HPDE6-E6E7 (cell line): ENCODE measurements at regions not wholly inside any gene's neighbourhood (a gene's known extent, or its start where the extent isn't known, plus 50 kb on each side); places are given as distances from the start of the nearest gene placed in this dataset.
"Not testable (repeated sequence)": the region's sequence is repeated elsewhere in the genome, so short reads cannot be mapped to it uniquely, and the experiment has no call there.

Experiments
- DNase-seq: peaks from one replicate; pipeline ENCODE4 v3.0.0; 2011; ENCODE audit warnings: missing footprints; ENCODE audit errors: extremely low spot score

DNA sequence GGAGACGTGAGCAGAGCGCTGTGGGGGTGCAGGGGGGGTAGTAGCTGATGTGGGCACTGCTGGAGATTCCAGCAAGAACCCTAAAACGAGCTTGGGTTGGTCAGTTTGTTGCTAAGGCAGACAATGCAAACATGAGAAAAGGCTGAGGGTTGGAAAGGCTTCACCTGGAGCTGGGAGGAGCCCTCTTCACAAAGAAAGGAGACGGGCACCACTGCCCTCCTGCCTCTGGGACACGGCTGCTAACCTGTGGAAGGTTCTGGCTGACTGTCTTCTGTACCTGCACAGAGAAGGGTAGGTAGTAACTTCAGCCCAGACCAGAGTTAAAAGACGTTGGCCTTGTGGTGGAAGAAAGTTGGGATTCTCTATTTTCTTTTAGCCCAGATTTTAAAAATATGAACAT, 108.7 kb downstream of the SUCLA2 start:
- no peak for DNase-seq

DNA sequence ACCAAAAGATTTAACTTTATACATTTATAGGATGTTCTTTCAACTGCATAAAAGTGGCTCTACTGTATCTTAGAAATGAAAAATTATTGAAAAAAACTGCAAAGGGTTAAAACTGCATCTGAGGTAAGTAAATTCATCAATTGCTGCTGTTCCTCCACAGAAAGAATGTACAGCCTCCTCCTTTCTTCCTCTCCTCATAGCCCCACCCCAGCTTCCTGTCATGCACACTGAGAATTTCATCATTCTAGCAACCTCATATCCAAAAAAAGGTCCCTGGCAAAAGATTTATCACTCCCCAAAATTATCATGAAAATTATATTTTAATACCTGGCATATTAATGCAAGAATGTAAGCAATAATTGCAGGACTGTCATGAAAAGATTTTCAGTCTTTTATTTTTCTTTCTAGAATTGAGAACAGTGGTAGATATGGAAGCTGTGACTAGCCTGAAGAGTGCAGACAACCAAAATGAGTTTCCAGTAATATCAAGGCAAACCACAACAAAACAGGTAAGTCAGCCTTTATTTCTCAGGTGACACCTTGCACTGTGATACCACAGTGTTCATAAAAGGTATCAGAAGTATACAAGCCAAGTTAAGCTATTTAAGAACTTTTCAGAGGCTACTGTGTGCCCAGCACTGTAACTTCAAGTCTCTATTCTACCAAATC, 110.8 kb downstream of the SUCLA2 start:
- no peak for DNase-seq

DNA sequence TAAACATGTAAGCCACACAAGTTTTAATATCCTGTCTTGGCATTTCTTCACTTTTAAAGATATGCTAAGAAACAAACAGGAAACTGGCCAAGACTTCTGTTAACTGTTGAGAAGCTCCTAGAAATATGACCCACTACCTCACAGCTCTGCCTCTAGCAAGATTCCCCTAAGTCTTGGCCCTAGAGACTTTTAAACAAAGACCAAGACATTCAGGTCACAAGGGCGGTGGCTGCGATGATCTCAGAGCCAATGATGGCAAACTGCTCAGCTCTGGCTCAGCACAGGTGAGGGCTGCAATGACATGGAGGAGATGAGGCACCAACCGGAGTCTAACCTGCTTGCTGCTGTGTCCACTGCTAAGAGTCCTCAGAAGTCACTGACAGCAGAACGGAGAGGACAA, 114.8 kb downstream of the SUCLA2 start:
- no peak for DNase-seq

DNA sequence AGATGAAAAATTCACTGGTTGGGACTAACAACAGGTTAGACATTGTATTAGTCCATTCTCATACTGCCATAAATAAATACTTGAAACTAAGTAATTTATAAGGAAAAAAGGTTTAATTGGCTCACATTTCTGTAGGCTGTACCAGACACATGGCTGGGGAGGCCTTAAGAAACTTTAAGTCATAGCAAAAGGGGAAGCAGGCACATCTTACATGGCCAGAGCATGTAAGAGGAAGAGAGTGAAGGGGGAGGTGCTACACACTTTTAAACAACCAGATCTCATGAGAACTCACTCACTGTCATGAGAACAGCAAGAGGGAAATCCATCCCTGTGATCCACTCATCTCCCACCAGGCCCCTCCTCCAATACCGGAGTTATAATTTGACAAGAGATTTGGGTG, 125.9 kb downstream of the SUCLA2 start:
- DNase-seq: no peak

DNA sequence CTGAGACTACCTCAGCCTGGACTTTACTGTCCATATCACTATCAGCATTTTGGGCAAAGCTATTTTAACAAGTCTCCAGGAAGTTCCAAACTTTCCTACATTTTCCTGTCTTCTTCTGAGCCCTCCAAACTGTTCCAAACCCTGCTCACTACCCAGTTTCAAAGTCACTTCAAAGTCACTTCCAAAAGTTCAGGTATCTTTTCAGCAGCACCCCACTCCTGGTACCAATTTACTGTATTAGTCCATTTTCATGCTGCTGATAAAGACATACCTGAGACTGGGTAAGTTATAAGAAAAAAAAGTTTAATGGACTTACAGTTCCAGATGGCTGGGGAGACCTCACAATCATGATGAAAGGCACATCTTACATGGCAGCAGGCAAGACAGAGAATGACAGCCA, 127.1 kb downstream of the SUCLA2 start:
- DNase-seq: not testable (repeated sequence)

DNA sequence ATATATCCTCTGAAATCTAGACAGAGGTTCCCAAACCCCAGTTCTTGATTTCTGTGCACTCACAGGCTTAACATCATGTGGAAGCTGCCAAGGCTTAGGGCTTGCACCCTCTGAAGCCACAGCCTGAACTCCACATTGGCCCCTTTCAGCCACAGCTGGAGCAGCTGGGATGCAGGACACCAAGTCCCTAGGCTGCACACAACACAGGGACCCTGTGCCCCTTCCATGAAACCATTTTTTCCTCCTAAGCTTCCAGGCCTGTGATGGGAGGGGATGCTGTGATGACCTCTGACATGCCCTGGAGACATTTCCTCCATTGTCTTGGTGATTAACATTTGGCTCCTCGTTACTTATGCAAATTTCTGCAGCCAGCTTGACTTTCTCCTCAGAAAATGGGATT, 127.8 kb downstream of the SUCLA2 start:
- DNase-seq: not testable (repeated sequence)

DNA sequence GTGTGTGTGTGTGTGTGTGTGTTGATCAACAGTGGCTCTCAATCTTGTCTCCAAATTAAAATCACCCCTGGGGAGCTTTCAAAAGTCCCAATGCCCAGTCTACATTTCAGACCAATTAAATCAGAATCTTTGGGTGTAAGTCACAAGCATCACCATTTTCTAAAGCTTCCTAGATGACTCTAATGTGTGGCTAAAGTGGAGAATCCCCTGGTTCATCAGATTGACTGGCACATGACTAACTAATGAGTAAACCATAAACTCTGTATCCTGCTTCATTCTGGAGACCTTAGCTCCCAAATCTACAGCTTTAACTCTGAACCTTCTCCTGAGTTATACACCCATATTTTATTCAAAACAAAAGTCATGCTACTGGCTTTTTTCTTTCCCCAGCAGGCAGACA, 131.3 kb downstream of the SUCLA2 start:
- no peak for DNase-seq

DNA sequence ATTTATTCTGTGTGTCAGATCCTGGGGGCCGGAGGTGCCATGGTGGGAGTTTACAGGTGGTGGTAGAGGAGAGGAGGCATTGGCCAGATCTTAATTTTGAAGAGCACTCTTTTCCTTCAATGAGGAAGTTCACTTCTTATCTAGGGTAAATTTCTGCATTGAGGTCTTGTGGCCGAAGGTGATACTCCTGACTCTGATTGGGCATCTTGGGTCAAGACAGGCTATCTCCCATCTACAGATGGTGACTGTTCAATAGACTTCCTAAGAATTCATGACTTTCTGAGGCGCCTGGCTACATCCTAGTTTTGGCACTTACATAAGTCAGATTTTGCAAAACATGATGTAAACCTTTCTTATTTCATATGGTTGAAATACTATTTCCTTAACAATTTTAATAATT, 135.2 kb downstream of the SUCLA2 start:
- no peak for DNase-seq

DNA sequence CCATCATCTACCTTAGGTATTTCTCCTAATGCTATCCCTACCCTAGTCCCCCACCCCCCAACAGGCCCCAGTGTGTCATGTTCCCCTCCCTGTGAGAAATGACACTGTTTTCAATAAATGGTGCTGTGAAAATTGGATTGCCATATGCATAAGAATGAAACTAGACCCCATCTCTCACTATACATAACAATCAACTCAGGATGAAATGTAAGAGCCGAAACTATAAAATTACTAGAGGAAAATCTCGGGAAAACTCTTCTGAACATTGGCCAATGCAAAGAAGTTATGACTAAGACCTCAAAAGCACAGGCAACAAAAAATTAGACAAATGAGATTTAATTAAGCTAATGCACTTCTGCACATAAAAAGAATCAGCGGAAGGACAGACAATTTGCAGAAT, 138.2 kb downstream of the SUCLA2 start:
- no peak for DNase-seq

DNA sequence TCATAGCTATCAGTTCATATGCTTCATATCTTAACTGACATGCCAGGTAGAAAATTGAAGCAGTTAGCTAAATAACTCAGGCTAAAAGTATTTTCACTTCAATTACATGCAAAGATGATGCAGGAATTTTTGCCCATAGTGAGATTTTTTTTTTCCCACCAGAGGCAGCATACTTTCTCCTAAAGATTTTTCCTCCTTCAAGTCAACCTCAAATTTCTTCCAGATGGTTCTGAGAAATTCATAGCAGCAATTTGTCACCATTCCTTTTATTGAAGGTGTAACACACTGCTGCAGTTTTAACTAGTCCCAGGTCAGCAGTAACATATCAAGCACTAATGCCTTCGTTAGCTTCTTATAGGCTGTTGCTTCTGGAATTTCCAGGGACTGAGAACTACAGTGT, 141.9 kb downstream of the SUCLA2 start:
- no peak for DNase-seq

DNA sequence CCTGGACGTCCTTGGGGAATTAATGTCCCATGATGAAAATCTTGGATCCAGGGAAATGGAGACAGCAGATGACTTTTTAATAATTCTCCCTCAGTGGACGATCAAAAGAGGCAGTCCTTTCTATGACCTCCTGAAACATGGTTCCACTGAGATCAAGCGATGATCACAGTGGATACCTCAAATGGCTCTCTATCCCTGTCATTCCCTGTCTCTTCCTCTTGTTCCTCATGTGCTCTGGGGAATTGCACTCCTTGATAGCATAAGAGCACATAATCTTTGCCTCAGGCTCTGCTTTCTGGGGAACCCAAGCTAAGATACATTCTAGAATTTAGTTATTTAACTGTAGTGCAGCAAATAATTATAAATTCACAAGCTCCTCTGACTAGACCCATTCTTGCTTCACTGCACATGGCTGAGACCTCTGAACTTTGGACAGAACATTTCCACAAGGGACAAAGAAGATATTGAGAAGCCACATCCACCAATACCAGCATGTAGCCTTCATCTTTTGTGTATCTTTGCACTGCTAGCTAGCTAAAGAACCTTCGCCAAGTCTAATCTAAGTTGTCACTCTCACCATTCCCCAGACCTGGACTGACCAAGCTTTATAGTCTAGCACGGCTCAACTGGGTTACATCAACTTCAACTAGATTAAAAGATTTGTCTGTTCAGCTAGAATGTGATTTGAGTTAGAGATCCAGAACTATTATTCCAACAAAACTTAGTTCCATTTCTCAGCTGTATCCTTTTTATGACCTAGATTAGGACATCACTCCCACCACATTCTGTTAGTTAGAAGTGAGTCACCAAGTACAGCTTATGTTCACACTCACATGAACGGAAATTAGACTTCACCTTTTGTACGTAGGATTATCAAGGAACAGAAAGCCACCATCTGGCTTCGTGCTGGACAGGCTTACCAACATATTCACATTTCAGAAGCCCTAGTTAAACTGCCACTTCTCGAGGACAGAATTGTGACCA, 142.7 kb downstream of the SUCLA2 start:
- DNase-seq: no peak

DNA sequence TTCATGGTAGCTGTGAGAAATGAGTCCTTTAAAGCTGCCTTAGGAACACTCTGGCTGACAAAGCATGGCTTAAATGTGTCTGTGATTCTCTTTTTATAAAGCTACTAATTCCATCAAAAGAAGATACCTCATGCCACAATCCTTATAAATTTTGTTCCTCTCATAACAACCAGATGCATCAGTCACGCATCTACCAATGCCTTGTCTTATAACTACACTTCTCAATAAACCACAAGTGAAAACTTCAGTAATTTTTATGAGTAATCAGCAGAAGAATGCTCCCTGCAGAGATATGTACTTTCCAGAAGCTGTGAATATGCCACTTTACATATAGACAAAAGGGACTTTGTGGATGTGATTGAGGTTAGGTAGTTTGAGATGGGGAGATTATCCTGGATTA, 147.8 kb downstream of the SUCLA2 start:
- DNase-seq: no peak

DNA sequence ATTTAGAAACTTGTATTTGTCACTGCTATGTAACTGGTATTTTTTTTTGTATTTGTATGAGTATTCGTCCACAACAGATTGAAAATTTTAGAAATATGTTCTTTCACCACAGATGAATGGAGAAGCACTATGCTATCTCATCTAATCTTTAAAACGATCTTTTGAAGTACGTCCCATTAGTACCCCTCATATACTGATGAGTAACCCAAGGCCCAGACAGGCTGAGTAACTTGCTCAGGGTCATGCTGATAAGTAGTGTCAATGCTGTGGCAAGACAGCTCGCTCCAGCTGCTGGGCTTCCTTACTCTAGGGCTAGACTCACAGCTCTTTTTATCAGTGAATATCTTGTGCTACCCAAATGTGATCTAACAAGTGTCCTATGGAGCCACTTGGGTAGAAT, 154.2 kb downstream of the SUCLA2 start:
- DNase-seq: no peak

DNA sequence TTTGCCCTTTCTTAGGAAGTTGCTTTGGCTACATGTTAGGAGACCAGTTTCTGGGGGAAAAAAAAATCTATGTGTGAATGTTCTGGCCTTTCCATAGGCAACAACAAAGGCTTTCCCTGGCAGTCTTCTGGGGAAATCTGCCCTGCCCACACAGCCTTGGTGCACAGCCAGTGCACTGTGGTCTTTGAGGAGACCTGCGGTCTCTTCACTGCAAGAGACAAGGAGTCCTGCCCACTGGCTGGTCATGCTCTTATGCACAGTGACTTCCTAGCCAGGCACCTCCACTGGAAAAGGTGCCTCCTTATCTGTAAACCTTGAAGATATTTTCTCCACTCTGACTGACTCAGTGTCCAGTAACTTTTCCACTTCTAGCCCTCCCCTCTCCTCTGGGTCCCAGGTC, 155.1 kb downstream of the SUCLA2 start:
- no peak for DNase-seq

DNA sequence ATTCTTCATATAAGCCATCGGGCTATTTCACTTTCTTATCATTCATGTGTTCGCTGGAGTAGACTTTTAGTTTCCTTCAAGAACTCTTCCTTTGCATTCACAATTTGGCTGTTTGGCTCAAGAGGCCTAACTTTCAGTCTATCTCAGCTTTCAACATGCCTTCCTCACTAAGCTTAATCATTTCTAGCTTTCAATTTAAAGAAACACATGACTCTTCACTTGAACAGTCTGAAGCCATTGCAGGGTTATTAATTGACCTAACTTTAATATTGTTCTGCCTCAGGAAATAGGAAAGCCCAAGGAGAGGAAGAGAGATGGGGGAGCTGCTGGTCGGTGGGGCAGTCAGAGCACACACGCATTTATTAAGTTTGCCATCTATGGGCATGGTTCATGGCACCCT, 158.1 kb downstream of the SUCLA2 start:
- no peak for DNase-seq

DNA sequence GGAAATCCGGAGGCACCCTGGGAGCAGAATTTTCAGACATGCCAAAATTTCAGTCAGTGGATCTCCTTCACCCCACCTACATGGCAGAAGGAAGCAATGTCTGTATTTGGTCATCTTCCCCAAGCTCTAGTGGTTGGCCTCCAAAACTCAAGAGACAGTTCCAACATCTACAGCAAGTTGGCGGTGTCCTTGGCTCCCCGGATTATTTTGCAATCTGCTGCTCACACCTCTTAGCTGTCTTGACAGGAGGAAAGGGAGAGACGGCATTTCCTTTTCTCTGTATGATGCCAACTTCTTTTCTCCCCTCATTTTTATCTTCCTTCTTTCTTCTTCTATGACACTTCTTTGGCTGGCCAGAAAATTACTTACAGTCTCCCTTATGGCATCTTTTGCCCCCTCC, 159.9 kb downstream of the SUCLA2 start:
- no peak for DNase-seq

DNA sequence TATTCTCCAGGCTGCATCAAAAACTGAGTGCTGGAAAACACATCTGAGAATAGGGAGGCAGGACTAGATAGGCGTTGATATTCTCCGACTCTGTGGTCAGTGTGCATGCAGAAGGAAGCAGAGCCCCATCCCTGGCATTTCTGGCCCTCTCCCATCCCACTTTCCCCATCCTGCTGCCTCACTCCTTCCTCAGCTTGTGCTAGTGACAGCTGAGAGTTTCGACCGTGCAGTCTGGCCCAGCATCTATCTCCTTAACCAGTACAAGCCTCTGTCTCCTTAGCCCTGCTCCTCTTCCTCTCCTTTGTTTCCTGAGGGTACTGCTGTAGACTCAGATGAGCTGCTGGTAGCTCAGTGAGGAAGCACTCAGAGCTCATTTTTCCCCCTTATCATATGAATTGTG, 163.2 kb downstream of the SUCLA2 start:
- DNase-seq: no peak

DNA sequence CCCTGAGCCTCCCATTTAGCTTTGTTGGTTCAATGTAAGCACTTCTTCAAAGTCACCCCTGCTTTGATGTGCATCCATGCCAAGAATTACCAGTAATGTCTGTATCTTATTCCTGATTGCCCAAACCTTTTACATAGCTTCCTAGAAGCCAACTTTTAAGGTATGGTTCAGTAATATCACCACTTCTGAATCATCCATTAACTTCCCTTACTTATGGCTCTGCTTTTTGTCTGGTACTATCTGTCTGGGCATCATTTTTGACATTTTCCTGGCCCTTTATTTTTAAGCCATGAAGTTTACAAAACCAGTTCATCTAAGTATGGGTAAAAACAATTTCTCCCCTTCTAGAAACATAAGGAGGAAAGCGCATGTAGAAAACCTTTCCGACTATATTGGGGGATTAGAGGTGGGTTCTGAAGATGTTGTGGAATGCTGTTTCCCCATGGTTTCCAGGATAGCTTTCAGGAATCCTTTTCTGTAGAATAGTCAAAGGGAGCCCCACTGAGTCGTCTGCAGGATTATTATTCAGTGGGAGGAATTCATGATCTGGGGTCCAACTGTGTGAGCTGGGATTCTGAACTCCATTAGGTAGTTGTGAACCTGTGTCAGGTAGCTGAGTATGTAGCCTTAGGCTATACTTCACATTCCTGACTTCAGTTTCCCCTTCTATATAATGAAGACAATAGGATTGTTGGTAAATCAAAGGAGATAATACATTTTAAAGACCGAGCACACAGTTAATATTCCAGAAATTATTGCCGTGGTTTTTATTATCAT, 163.8 kb downstream of the SUCLA2 start:
- no peak for DNase-seq

DNA sequence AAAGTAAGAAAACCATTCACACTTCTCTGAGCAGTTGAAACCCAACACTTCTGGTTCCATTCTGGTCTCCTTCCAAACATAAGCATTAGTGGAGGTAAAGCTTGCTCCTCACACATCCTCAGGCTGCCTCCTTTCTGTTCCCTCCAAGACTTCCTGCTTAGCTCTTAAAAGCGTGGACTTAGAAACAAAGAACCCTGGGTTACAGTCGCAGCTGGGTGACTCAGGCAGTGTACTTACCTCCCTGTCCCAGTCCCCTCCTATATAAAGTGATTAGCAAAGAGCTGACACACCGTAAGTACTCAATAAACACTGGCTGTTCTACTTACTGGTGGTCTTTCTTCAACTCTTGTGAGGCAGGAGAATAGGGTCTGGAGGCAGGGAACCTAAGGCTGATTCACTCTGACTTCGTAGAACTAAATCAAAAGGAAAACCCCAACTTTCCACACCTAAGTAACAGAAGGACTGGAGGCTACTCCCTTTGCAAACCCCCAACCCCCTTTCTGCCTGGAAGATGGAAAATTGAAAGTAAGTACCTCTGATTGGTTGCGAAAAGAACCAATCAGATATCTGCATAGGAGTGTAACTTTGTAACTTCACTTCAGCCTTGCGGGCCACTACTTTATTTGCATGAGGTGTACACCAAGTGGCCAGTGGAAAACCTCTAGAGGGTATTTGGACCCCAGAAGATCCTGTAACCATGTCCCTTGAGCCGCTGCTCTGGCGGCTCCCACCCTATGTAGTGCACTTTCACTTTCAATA, 165.4 kb downstream of the SUCLA2 start:
- DNase-seq: no peak

DNA sequence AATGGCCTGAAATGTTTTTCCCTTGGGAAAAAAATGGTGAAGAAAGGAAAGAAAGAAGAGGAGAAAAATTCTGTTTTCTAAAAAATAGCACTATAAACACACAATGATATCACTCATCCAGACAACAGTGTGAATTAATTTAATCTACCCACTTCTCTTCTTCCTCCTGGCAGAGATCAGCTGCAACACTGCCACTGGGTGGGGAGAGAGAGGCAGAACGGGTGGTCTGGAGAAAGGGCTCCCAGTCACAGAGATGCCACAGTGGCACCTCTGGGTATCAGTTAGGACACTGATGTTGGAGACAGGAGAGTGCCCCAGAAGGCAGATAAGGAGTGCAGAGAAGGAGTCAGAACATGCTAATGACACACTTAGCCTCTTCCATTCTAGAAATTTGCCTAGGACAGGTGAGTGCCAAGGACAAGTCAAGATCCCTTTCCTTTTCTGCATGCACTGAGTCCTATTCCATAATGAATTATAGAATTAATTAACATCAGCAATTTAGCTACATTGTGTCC, 168.6 kb downstream of the SUCLA2 start:
- no peak for DNase-seq

DNA sequence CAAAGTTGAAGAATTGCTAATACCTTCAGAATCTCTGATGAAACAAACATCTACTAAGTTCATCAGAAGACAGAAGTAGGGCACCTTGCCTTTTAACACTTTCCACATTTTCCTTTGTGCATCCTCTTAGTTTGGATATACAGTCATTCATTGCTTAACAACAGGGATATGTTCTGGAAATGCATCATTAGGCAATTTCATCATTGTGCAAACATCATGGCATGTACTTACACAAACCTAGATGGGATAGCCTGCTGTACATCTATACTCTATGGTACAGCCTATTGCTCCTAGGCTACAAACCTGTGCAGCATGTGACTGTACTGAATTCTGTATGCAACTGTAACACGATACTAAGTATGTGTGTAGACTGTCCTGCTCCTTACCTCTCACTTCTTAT, 169.8 kb downstream of the SUCLA2 start:
- DNase-seq: no peak
